ENCODE measurements at regions not wholly inside any gene's neighbourhood (a gene's known extent, or its start where the extent isn't known, plus 50 kb on each side); places are given as distances from the start of the nearest gene placed in this dataset.

DNA sequence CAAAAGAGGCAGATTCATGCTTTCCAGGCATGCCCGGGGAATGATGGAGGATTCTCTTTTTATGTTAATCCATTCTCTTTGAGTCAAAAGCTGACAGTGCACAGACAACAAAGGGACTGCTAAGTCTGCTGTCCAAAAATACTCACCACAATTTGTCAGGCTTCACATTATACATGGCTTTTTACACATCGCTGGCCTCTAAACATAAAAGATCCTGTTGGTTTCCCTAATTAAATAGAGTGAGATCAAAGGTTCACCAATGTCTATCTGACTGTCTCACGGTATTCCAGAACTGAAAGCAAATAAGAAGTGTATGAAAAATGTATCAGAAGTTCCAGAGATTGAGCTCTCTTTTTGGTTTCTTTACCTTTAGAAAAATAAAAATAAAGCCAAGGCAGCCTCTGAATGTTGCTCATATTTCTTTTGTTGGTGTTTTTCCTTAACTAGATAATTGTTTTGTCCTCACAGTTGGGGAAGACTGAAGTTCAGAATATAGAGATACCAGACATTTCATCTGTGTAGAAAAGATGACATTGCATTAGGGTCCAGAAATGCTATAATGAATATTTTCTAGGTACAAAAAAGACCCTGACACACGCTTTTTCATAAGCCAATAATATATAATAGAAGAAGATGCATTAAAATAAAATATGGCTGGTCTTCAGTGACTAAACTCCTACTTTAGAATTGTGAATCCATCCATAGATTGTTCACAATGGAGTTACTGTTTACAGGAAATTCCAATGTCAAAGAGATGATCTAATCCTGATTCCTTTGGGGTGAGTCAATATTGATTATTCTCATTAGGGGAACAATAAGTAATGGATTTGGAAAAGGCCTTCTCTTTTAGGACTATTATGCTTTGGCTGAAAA is 688.2 kb upstream of the CDH6 start:
- Histone ChIP-seq H3K27me3 (no peaks in the 10 kb centered on the region), H3K27ac (no peak overlapping the region), H3K4me1 (ENCODE audit: insufficient read depth) (no peaks in the 10 kb centered on the region), H3K36me3 (no peaks in the 10 kb centered on the region), H3K4me3 (no peak overlapping the region), H3K9me3 (no peaks in the 10 kb centered on the region)
- DNase-seq: no peak
- no peak for TF ChIP-seq CTCF (IDR thresholded peaks at IDR 0.05)
- TF ChIP-seq POLR2A (IDR thresholded peaks at IDR 0.05): no peak
- intact Hi-C loops (cut with DNase I): no loop called here
- WGBS, 3 donors: 59 to 65% (median 63%) methylated on average over 4 of the region's 4 CpGs

- Histone ChIP-seq H3K27ac (no peak overlapping the region), H3K36me3 (no peaks in the 10 kb centered on the region), H3K4me1 (ENCODE audit: insufficient read depth) (no peaks in the 10 kb centered on the region), H3K9me3 (no peaks in the 10 kb centered on the region), H3K4me3 (no peak overlapping the region), H3K27me3 (no peaks in the 10 kb centered on the region)
- intact Hi-C loops (cut with DNase I): no loop called here
- no peak for TF ChIP-seq CTCF (IDR thresholded peaks at IDR 0.05)
- TF ChIP-seq POLR2A (IDR thresholded peaks at IDR 0.05): no peak
- no peak for TF ChIP-seq EP300 (IDR thresholded peaks at IDR 0.05)
- DNase-seq: no peak
Observed at GRCh38 chr5:30502277-30502676, 691.2 kb upstream of the CDH6 start.

DNA sequence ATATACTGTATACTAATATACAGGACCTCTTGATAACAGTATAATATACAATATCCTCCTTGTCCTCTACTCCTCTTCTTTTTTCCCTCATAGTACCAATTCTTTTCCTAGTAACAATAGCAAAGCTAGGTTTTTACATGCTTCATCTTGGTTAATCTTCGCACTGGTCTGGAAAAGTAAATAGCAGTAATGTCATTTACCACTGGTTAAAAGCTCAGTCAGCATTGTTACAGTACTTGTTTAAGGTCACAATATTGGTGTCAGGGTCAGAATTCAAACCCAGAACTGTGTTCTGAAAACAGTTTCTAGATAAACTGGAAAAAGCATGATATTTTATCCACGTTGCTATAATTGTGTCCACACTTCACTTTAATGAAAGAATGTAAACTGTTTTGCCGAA is 692.4 kb upstream of the CDH6 start:
- no peak for DNase-seq
- TF ChIP-seq EP300 (IDR thresholded peaks at IDR 0.05) (no peak), CTCF (IDR thresholded peaks at IDR 0.05) (no peak), POLR2A (IDR thresholded peaks at IDR 0.05) (no peak)
- no peak overlapping the region for H3K4me3 ChIP-seq
- no peak overlapping the region for H3K27ac ChIP-seq
- WGBS, 3 donors: 52 to 64% (median 53%) methylated on average over 3 of the region's 3 CpGs
- H3K9me3 ChIP-seq: no peaks in the 10 kb centered on the region
- no peaks in the 10 kb centered on the region for H3K27me3 ChIP-seq
- H3K4me1 ChIP-seq (ENCODE audit: insufficient read depth): no peaks in the 10 kb centered on the region
- H3K36me3 ChIP-seq: no peaks in the 10 kb centered on the region
- intact Hi-C loops (cut with DNase I): no loop called here

GRCh38 chr5:30500513-30500912 is 693.0 kb upstream of the CDH6 start:
- Histone ChIP-seq H3K27me3 (no peaks in the 10 kb centered on the region), H3K4me3 (no peak overlapping the region), H3K4me1 (ENCODE audit: insufficient read depth) (no peaks in the 10 kb centered on the region), H3K36me3 (no peaks in the 10 kb centered on the region), H3K27ac (no peak overlapping the region), H3K9me3 (no peaks in the 10 kb centered on the region)
- 69 to 76% (median 74%) methylated on average over 2 of the region's 2 CpGs for WGBS, 3 donors
- intact Hi-C loops (cut with DNase I): no loop called here
- TF ChIP-seq EP300 (IDR thresholded peaks at IDR 0.05) (no peak), POLR2A (IDR thresholded peaks at IDR 0.05) (no peak), CTCF (IDR thresholded peaks at IDR 0.05) (no peak)
- no peak for DNase-seq

Data from ovary (tissue), 7 donors.